HepG2 (cell line): ENCODE measurements at regions not wholly inside any gene's neighbourhood (a gene's known extent, or its start where the extent isn't known, plus 50 kb on each side); places are given as distances from the start of the nearest gene placed in this dataset.

Experiments used
- ATAC-seq: fragments of 200-7000 bp; cut with Tn5 transposase; 3 replicates; pipeline ENCODE4 v1.9.1; 2020; ENCODE audit warnings: mild to moderate bottlenecking, moderate library complexity
- BruUV-seq: library from RNA; stranded (reverse); fragments of 400-500 nt; replicated peaks from 2 replicates; lab custom pipeline; 2021; lab: Mats Ljungman, UMichigan
- CTCF ChIA-PET: fragments of 300-600 bp; formaldehyde crosslinking; extraction: SDS; loops from one replicate; lab custom pipeline; 2021; ENCODE audit warnings: low total read pairs, inconsistent platforms, low intra/inter-chr PET ratio; lab: Yijun Ruan, JAX
- POLR2A ChIA-PET: fragments of 350-600 bp; sonication (Branson Sonifier 250); formaldehyde crosslinking; loops from one replicate; lab custom pipeline; 2020; ENCODE audit warnings: antibody characterized with exemption, inconsistent platforms; lab: Yijun Ruan, JAX
- DNase-seq: peaks from one replicate; pipeline ENCODE4 v3.0.0-alpha.2; 2015; ENCODE audit warnings: low spot score
- FAIRE-seq: peaks from 3 replicates; lab custom pipeline; 2011; peaks lifted over from hg19 to GRCh38; lab: Jason Lieb, UNC
- H2AFZ ChIP-seq: one replicate; pipeline ENCODE4 v1.6.1; 2011; ENCODE audit warnings: low read length, inconsistent platforms
- H3K27ac ChIP-seq: fragments of 300-600 bp; 3 replicates; pipeline ENCODE4 v1.8.0; 2011; ENCODE audit warnings: mixed run types, mild to moderate bottlenecking, mixed read lengths, low read length, inconsistent platforms; ENCODE audit not compliant: insufficient read depth; ENCODE audit errors: extremely low read length
- H3K27me3 ChIP-seq, 2 experiments: fragments of 200-600 bp in 1 of 2; 2 replicates in 1 of 2; 3 replicates in 1 of 2; pipeline versions ENCODE4 v1.6.0 to v1.8.0; 2011; ENCODE audit warnings: low read length in 2 of 2, mild to moderate bottlenecking in 2 of 2, moderate library complexity in 2 of 2, inconsistent platforms in 1 of 2; ENCODE audit not compliant: insufficient read depth in 2 of 2, control insufficient read depth in 1 of 2
- H3K36me3 ChIP-seq, 2 experiments: fragments of 200-600 bp in 1 of 2; replicated peaks in 1 of 2; 2 replicates in 1 of 2; 3 replicates in 1 of 2; pipeline versions ENCODE4 v1.5.1 to v1.8.0; 2011; ENCODE audit warnings: low read length in 2 of 2, inconsistent platforms in 1 of 2; ENCODE audit not compliant: insufficient read depth in 2 of 2, control insufficient read depth in 1 of 2
- H3K4me1 ChIP-seq: 2 replicates; pipeline ENCODE4 v1.5.1; 2012; ENCODE audit warnings: low read length, inconsistent platforms; ENCODE audit not compliant: insufficient read depth
- H3K4me2 ChIP-seq: 2 replicates; pipeline ENCODE4 v1.6.0; 2011; ENCODE audit warnings: low read depth, low read length, inconsistent platforms
- H3K4me3 ChIP-seq, 3 experiments: fragments of 200-600 bp in 1 of 3; sonication (generic), shearing (Covaris generic) in 1 of 3; replicated peaks in 1 of 3; 2 replicates each; pipeline ENCODE4 v1.5.1; 2011 to 2016; ENCODE audit warnings: low read length in 3 of 3, inconsistent platforms in 2 of 3, low read depth in 2 of 3, mild to moderate bottlenecking in 2 of 3, control low read depth in 1 of 3, mixed read lengths in 1 of 3; ENCODE audit not compliant: insufficient read depth in 1 of 3
- H3K79me2 ChIP-seq: one replicate; pipeline ENCODE4 v1.6.1; 2011; ENCODE audit warnings: low read length, inconsistent platforms; ENCODE audit not compliant: insufficient read depth
- H3K9ac ChIP-seq: 2 replicates; pipeline ENCODE4 v1.6.0; 2011; ENCODE audit warnings: mild to moderate bottlenecking, low read depth, low read length, inconsistent platforms; ENCODE audit not compliant: insufficient read depth
- H3K9me3 ChIP-seq: 2 replicates; pipeline ENCODE4 v1.5.1; 2012; ENCODE audit warnings: mild to moderate bottlenecking, low read length
- H4K20me1 ChIP-seq: 2 replicates; pipeline ENCODE4 v1.6.0; 2011; ENCODE audit warnings: inconsistent platforms, mild to moderate bottlenecking, low read length, moderate library complexity; ENCODE audit not compliant: insufficient read depth
- CTCF ChIP-seq: sonication (generic); formaldehyde crosslinking; IDR thresholded peaks from 2 replicates; pipeline ENCODE4 v1.5.0; 2020; ENCODE audit warnings: mild to moderate bottlenecking, missing genetic modification reagents, moderate library complexity
- ISL2 ChIP-seq: sonication (generic); formaldehyde crosslinking; IDR thresholded peaks from 2 replicates; pipeline ENCODE4 v1.5.0; 2020; ENCODE audit warnings: missing genetic modification reagents
- STAG1 ChIP-seq: sonication (generic); formaldehyde crosslinking; IDR thresholded peaks from 2 replicates; pipeline ENCODE4 v1.4.0; 2020; ENCODE audit warnings: missing genetic modification reagents
- WGBS: methylation state at CpG from one replicate; pipeline ENCODE4 v1.1.6; 2017; ENCODE audit warnings: low lambda C conversion rate; 5-methylcytosine and 5-hydroxymethylcytosine counted together
- in situ Hi-C: cut with HindIII; loops from 2 replicates; pipeline ENCODE4 v1.10.0; 2017; ENCODE audit warnings: low pct_unique_long_range_greater_than_20kb; ENCODE audit not compliant: extremely low pct_ligation_motif_present
- intact Hi-C: fragments of 100-400 bp; cut with micrococcal nuclease; formaldehyde crosslinking; loops from one replicate; pipeline ENCODE4 v1.10.0; 2022; ENCODE audit not compliant: unreplicated experiment
- TF ChIP-seq, protein P1 (sequence below): sonication (generic); formaldehyde crosslinking; IDR thresholded peaks from 2 replicates; pipeline ENCODE4 v1.5.1; 2020; ENCODE audit warnings: missing genetic modification reagents, mild to moderate bottlenecking, borderline replicate concordance
- TF ChIP-seq, protein P2 (sequence below): sonication (generic); formaldehyde crosslinking; IDR thresholded peaks from 2 replicates; pipeline ENCODE4 v1.4.0; 2020; ENCODE audit warnings: missing genetic modification reagents

DNA sequence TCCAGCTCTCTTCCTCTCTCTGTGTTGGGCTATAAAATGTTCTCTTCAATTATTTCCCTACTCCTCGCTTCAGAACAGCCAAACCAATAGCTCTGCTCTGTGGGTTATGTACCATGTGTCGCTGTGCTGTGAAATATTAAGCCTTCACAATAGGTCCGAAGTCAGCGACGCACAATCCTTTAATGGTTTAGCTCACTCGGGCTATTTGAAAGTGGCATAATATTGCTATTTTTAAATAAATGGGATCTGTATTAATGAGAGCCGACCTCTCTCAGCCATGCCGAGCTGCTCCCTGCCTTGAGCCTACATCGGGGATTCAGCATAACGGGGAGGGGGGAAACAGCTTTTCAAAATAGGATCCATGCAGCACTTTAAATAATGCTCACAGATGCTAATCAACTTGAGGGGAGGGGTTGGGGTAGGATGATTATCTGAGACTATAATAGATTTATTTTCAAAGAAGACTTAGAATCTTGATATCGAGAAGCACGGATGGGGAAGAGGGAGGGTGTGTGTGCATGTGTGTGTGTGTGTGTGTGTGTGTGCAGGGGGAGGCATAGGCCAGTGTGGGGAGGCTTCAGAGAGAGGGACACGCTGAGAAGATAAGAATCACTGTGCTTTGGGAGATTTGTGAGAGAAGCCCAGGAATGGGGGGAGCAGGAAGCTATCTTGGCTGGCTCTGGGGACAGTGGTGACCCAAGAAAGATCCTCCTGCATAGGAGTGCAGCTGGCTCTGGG, 271.5 kb downstream of the NXPE2 start (continued):
- TF ChIP-seq, protein P1, sequence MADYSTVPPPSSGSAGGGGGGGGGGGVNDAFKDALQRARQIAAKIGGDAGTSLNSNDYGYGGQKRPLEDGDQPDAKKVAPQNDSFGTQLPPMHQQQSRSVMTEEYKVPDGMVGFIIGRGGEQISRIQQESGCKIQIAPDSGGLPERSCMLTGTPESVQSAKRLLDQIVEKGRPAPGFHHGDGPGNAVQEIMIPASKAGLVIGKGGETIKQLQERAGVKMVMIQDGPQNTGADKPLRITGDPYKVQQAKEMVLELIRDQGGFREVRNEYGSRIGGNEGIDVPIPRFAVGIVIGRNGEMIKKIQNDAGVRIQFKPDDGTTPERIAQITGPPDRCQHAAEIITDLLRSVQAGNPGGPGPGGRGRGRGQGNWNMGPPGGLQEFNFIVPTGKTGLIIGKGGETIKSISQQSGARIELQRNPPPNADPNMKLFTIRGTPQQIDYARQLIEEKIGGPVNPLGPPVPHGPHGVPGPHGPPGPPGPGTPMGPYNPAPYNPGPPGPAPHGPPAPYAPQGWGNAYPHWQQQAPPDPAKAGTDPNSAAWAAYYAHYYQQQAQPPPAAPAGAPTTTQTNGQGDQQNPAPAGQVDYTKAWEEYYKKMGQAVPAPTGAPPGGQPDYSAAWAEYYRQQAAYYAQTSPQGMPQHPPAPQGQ, result no peak
- TF ChIP-seq, protein P2, sequence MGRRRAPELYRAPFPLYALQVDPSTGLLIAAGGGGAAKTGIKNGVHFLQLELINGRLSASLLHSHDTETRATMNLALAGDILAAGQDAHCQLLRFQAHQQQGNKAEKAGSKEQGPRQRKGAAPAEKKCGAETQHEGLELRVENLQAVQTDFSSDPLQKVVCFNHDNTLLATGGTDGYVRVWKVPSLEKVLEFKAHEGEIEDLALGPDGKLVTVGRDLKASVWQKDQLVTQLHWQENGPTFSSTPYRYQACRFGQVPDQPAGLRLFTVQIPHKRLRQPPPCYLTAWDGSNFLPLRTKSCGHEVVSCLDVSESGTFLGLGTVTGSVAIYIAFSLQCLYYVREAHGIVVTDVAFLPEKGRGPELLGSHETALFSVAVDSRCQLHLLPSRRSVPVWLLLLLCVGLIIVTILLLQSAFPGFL (CRISPR knock-in tag), result no peak

DNA sequence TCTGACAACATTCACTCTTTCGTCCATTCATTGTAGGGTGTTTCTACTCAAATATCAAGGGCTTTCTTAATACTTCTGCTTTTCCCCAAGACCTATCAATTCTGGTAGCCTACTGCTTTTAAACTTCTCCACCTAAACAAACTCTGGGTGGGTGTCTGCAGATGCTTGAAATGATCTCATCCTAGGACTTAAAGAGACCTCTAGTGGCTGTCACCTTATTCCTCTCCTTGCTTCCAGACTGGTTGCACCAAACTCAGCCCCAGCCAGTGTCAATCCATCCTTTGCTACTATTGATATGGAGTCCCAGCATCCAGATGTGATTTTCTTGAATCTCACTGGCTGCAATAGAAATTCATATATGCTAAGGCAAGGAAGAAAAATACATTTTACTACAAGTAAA, 274.7 kb downstream of the NXPE2 start:
- 0% methylated on average over 1 of the region's 1 CpG for WGBS
- no peaks in the 10 kb centered on the region; a peak in 1 of 5 replicates for H3K27me3 ChIP-seq

More for the DNA sequence above, 274.7 kb downstream of the NXPE2 start:
- H3K9ac ChIP-seq, result no peak overlapping the region
- intact Hi-C loops, result no loop called here
- ChIA-PET CTCF (interaction anchor here (1.1 kb wide), 1 partner anchor 178 kb away, joined by 3 read pairs; no protein-coding TSS in a partner anchor), POLR2A (no interaction called here)
- ATAC-seq (peak; percentile 58), FAIRE-seq (no peak), DNase-seq (no peak)
- in situ Hi-C loops, result no loop called here
- no peaks in the 10 kb centered on the region for H4K20me1 ChIP-seq
- H3K4me2 ChIP-seq, result no peak overlapping the region
- H2AFZ ChIP-seq, result no peak overlapping the region
- no peak for TF ChIP-seq ISL2
- peak; percentile 39 for TF ChIP-seq CTCF
- peak; percentile 31 for TF ChIP-seq STAG1 (CRISPR knock-in tag)
- no TSS peak for BruUV-seq
- no peaks in the 10 kb centered on the region for H3K79me2 ChIP-seq
- no peak overlapping the region for H3K27ac ChIP-seq
- no peaks in the 10 kb centered on the region for H3K36me3 ChIP-seq
- no peaks in the 10 kb centered on the region for H3K9me3 ChIP-seq
- H3K4me3 ChIP-seq, result no peak overlapping the region
- no peaks in the 10 kb centered on the region for H3K4me1 ChIP-seq
